Epithelial cell of esophagus (primary cell): ENCODE measurements at regions not wholly inside any gene's neighbourhood (a gene's known extent, or its start where the extent isn't known, plus 50 kb on each side); places are given as distances from the start of the nearest gene placed in this dataset.

Experiments
- DNase-seq: peaks from one replicate; pipeline ENCODE4 v3.0.0; 2010; ENCODE audit warnings: low read depth
- H3K4me3 ChIP-seq: 2 replicates; pipeline ENCODE4 v1.5.1; 2011; ENCODE audit warnings: mild to moderate bottlenecking, low read length, control low read depth
- CTCF ChIP-seq: IDR thresholded peaks from 2 replicates; pipeline ENCODE4 v1.5.1; 2011; ENCODE audit warnings: low read depth, mild to moderate bottlenecking, low read length, control low read depth, inconsistent platforms; ENCODE audit not compliant: insufficient read depth; ENCODE audit errors: missing control alignments

- DNase-seq: no peak
Observed at GRCh38 chr3:107978131-107979055, 112.4 kb downstream of the CD47 start.

GRCh38 chr3:107977221-107978130, 113.4 kb downstream of the CD47 start:
- no peak for TF ChIP-seq CTCF
- H3K4me3 ChIP-seq: no peak overlapping the region
- no peak for DNase-seq

More at GRCh38 chr3:107978131-107979055, 112.4 kb downstream of the CD47 start:
- H3K4me3 ChIP-seq: no peak overlapping the region
- no peak for TF ChIP-seq CTCF

- TF ChIP-seq CTCF: no peak
- DNase-seq: no peak
- H3K4me3 ChIP-seq: no peak overlapping the region
Observed at GRCh38 chr3:107976202-107976800, 114.5 kb downstream of the CD47 start.

- no peak for DNase-seq
- no peak overlapping the region for H3K4me3 ChIP-seq
- no peak for TF ChIP-seq CTCF
Observed at GRCh38 chr3:107975529-107976201, 115.2 kb downstream of the CD47 start.

- no peak for DNase-seq
- no peak for TF ChIP-seq CTCF
- no peak overlapping the region for H3K4me3 ChIP-seq
Observed at GRCh38 chr3:107973961-107974360, 116.9 kb downstream of the CD47 start.

- no peak for TF ChIP-seq CTCF
- DNase-seq: peak; percentile 50
Observed at GRCh38 chr3:107973152-107973551, 117.7 kb downstream of the CD47 start.

More at GRCh38 chr3:107973152-107973551, 117.7 kb downstream of the CD47 start:
- H3K4me3 ChIP-seq: no peak overlapping the region
